ACC112 (cell line): ENCODE measurements at regions not wholly inside any gene's neighbourhood (a gene's known extent, or its start where the extent isn't known, plus 50 kb on each side); places are given as distances from the start of the nearest gene placed in this dataset.
"Not testable (repeated sequence)": the region's sequence is repeated elsewhere in the genome, so short reads cannot be mapped to it uniquely, and the experiment has no call there.

ENCODE experiments used
- H2AFZ ChIP-seq: fragments of 200-600 bp; sonication (generic); one replicate; pipeline ENCODE4 v1.6.0; 2017; ENCODE audit warnings: antibody characterized with exemption, low read length; ENCODE audit not compliant: unreplicated experiment
- H3K27ac ChIP-seq: fragments of 200-600 bp; sonication (generic); 2 replicates; pipeline ENCODE4 v1.5.1; 2014; ENCODE audit warnings: low read depth, mild to moderate bottlenecking, antibody characterized with exemption, low read length, moderate library complexity
- H3K27me3 ChIP-seq: fragments of 200-600 bp; sonication (generic); 2 replicates; pipeline ENCODE4 v1.6.1; 2014; ENCODE audit warnings: mild to moderate bottlenecking, antibody characterized with exemption, low read length, moderate library complexity, mixed read lengths; ENCODE audit not compliant: insufficient read depth
- H3K36me3 ChIP-seq: fragments of 200-600 bp; sonication (generic); 2 replicates; pipeline ENCODE4 v1.6.1; 2016; ENCODE audit warnings: mild to moderate bottlenecking, antibody characterized with exemption, low read length, moderate library complexity, mixed read lengths; ENCODE audit not compliant: insufficient read depth
- H3K4me1 ChIP-seq: fragments of 200-600 bp; sonication (generic); one replicate; pipeline ENCODE4 v1.6.1; 2016; ENCODE audit warnings: low read length, mixed read lengths; ENCODE audit not compliant: insufficient read depth, unreplicated experiment, control insufficient read depth
- H3K4me3 ChIP-seq: fragments of 200-600 bp; sonication (generic); 2 replicates; pipeline ENCODE4 v1.5.1; 2014; ENCODE audit warnings: mild to moderate bottlenecking, low read depth, low read length
- H3K79me2 ChIP-seq: fragments of 200-600 bp; sonication (generic); one replicate; pipeline ENCODE4 v1.6.0; 2016; ENCODE audit warnings: low read length; ENCODE audit not compliant: control insufficient read depth, unreplicated experiment, insufficient read depth

- H3K36me3 ChIP-seq = no peaks in the 10 kb centered on the region
- no peaks in the 10 kb centered on the region for H3K79me2 ChIP-seq
- H3K27me3 ChIP-seq = no peaks in the 10 kb centered on the region
- H2AFZ ChIP-seq = no peak overlapping the region
- no peak overlapping the region for H3K4me3 ChIP-seq
- peaks cover 7% of the 10 kb centered on the region for H3K4me1 ChIP-seq
- H3K27ac ChIP-seq = no peak overlapping the region
These were observed 435.3 kb upstream of the KCNMB2 start for GRCh38 chr3:178100908-178101307.

GRCh38 chr3:178103140-178103539, 433.1 kb upstream of the KCNMB2 start:
- Histone ChIP-seq H3K27ac (no peak overlapping the region), H3K4me1 (no peaks in the 10 kb centered on the region), H3K36me3 (no peaks in the 10 kb centered on the region), H2AFZ (no peak overlapping the region), H3K27me3 (no peaks in the 10 kb centered on the region), H3K79me2 (no peaks in the 10 kb centered on the region), H3K4me3 (no peak overlapping the region)

- H3K36me3 ChIP-seq = no peaks in the 10 kb centered on the region
- no peaks in the 10 kb centered on the region for H3K4me1 ChIP-seq
- H3K27me3 ChIP-seq = no peaks in the 10 kb centered on the region
- H3K79me2 ChIP-seq = no peaks in the 10 kb centered on the region
- H3K27ac ChIP-seq = no peak overlapping the region
- H2AFZ ChIP-seq = no peak overlapping the region
- H3K4me3 ChIP-seq = no peak overlapping the region
These were observed 428.4 kb upstream of the KCNMB2 start for GRCh38 chr3:178107804-178108203.

- H3K27me3 ChIP-seq = no peaks in the 10 kb centered on the region
- no peak overlapping the region for H2AFZ ChIP-seq
- H3K27ac ChIP-seq = no peak overlapping the region
- H3K4me3 ChIP-seq = no peak overlapping the region
- no peaks in the 10 kb centered on the region for H3K36me3 ChIP-seq
- no peaks in the 10 kb centered on the region for H3K79me2 ChIP-seq
- no peaks in the 10 kb centered on the region for H3K4me1 ChIP-seq
These were observed 426.5 kb upstream of the KCNMB2 start for GRCh38 chr3:178109691-178110090.

GRCh38 chr3:178112134-178112533, 424.1 kb upstream of the KCNMB2 start:
- Histone ChIP-seq H3K36me3 (no peaks in the 10 kb centered on the region), H3K27me3 (no peaks in the 10 kb centered on the region), H3K27ac (no peak overlapping the region), H3K79me2 (no peaks in the 10 kb centered on the region), H3K4me1 (no peaks in the 10 kb centered on the region), H2AFZ (no peak overlapping the region), H3K4me3 (no peak overlapping the region)

- H3K27me3 ChIP-seq, H3K4me1 ChIP-seq: not testable (repeated sequence)
These were observed 423.7 kb upstream of the KCNMB2 start for GRCh38 chr3:178112552-178112951.

GRCh38 chr3:178117641-178118040, 418.6 kb upstream of the KCNMB2 start:
- no peaks in the 10 kb centered on the region for H3K79me2 ChIP-seq
- no peak overlapping the region for H2AFZ ChIP-seq
- H3K27ac ChIP-seq = no peak overlapping the region
- H3K4me1 ChIP-seq = peaks cover 16% of the 10 kb centered on the region
- H3K36me3 ChIP-seq = no peaks in the 10 kb centered on the region
- no peak overlapping the region for H3K4me3 ChIP-seq
- no peaks in the 10 kb centered on the region for H3K27me3 ChIP-seq

More at GRCh38 chr3:178112552-178112951, 423.7 kb upstream of the KCNMB2 start:
- H3K79me2 ChIP-seq, H3K27ac ChIP-seq, H2AFZ ChIP-seq, H3K4me3 ChIP-seq, H3K36me3 ChIP-seq: not testable (repeated sequence)

GRCh38 chr3:178119608-178120295, 416.5 kb upstream of the KCNMB2 start:
- H2AFZ ChIP-seq, H3K27me3 ChIP-seq, H3K4me3 ChIP-seq, H3K36me3 ChIP-seq, H3K79me2 ChIP-seq: not testable (repeated sequence)
- peak overlapping the region; percentile 87 for H3K27ac ChIP-seq
- H3K4me1 ChIP-seq = peaks cover 16% of the 10 kb centered on the region

GRCh38 chr3:178120367-178120766, 415.9 kb upstream of the KCNMB2 start:
- no peaks in the 10 kb centered on the region for H3K27me3 ChIP-seq
- peak overlapping the region; percentile 87 for H3K27ac ChIP-seq
- peaks cover 16% of the 10 kb centered on the region for H3K4me1 ChIP-seq
- no peak overlapping the region for H2AFZ ChIP-seq
- no peaks in the 10 kb centered on the region for H3K36me3 ChIP-seq
- no peak overlapping the region for H3K4me3 ChIP-seq
- no peaks in the 10 kb centered on the region for H3K79me2 ChIP-seq

- Histone ChIP-seq H3K4me3 (no peak overlapping the region), H3K79me2 (no peaks in the 10 kb centered on the region), H3K36me3 (no peaks in the 10 kb centered on the region), H3K27ac (no peak overlapping the region), H3K4me1 (no peaks in the 10 kb centered on the region), H2AFZ (no peak overlapping the region), H3K27me3 (no peaks in the 10 kb centered on the region)
These were observed 409.6 kb upstream of the KCNMB2 start for GRCh38 chr3:178126686-178127085.

GRCh38 chr3:178127221-178127620, 409.0 kb upstream of the KCNMB2 start:
- no peak overlapping the region for H3K27ac ChIP-seq
- no peaks in the 10 kb centered on the region for H3K27me3 ChIP-seq
- no peaks in the 10 kb centered on the region for H3K36me3 ChIP-seq
- no peak overlapping the region for H3K4me3 ChIP-seq
- no peaks in the 10 kb centered on the region for H3K4me1 ChIP-seq
- H3K79me2 ChIP-seq = no peaks in the 10 kb centered on the region
- no peak overlapping the region for H2AFZ ChIP-seq
